NB4 (cell line): ENCODE measurements at regions not wholly inside any gene's neighbourhood (a gene's known extent, or its start where the extent isn't known, plus 50 kb on each side); places are given as distances from the start of the nearest gene placed in this dataset.

Source experiments
- DNase-seq: peaks from one replicate; pipeline ENCODE4 v3.0.0; 2010; ENCODE audit warnings: low read depth
- H3K4me3 ChIP-seq: one replicate; pipeline ENCODE4 v1.5.1; 2011; ENCODE audit warnings: mild to moderate bottlenecking, low read depth, low read length, moderate library complexity
- CTCF ChIP-seq: IDR thresholded peaks from one replicate; pipeline ENCODE4 v1.5.1; 2012; ENCODE audit warnings: low read depth, low read length
- MAX ChIP-seq: IDR thresholded peaks from 2 replicates; pipeline ENCODE4 v1.6.1; 2011; ENCODE audit warnings: low read depth, low read length
- MYC ChIP-seq: IDR thresholded peaks from 2 replicates; pipeline ENCODE4 v1.6.1; 2011; ENCODE audit warnings: low read depth, low read length
- POLR2A ChIP-seq: IDR thresholded peaks from 2 replicates; pipeline ENCODE4 v1.6.1; 2011; ENCODE audit warnings: mild to moderate bottlenecking; ENCODE audit not compliant: insufficient read length; ENCODE audit errors: extremely low read depth

GRCh38 chr5:2370626-2371418, 380.7 kb downstream of the IRX2 start:
- TF ChIP-seq MYC: no peak
- TF ChIP-seq MAX: no peak
- TF ChIP-seq CTCF: no peak
- no peak for TF ChIP-seq POLR2A
- no peak overlapping the region for H3K4me3 ChIP-seq
- DNase-seq: no peak

- H3K4me3 ChIP-seq: no peak overlapping the region
- no peak for TF ChIP-seq MYC
- TF ChIP-seq CTCF: no peak
- no peak for TF ChIP-seq POLR2A
- no peak for TF ChIP-seq MAX
- DNase-seq: no peak
Observed at GRCh38 chr5:2369178-2369577, 382.3 kb downstream of the IRX2 start.

- DNase-seq: no peak
- TF ChIP-seq POLR2A (no peak), MAX (no peak), MYC (no peak), CTCF (no peak)
Observed at GRCh38 chr5:2366816-2367215, 384.7 kb downstream of the IRX2 start.

GRCh38 chr5:2357309-2357708, 394.2 kb downstream of the IRX2 start:
- H3K4me3 ChIP-seq: no peak overlapping the region
- 0 out of 2 replicates have a peak, but pooled peaks have one; percentile 15 for TF ChIP-seq MYC
- TF ChIP-seq CTCF: no peak
- no peak for TF ChIP-seq POLR2A
- peak; percentile 21; the same call in 1 of the 2 replicates for TF ChIP-seq MAX
- peak; percentile 58 for DNase-seq

More at GRCh38 chr5:2366816-2367215, 384.7 kb downstream of the IRX2 start:
- no peak overlapping the region for H3K4me3 ChIP-seq

GRCh38 chr5:2355859-2356258, 395.6 kb downstream of the IRX2 start:
- no peak for DNase-seq
- TF ChIP-seq MYC: no peak
- no peak for TF ChIP-seq MAX
- no peak for TF ChIP-seq CTCF
- TF ChIP-seq POLR2A: no peak
- H3K4me3 ChIP-seq: no peak overlapping the region

GRCh38 chr5:2353871-2354440, 397.5 kb downstream of the IRX2 start:
- DNase-seq: no peak
- no peak overlapping the region for H3K4me3 ChIP-seq
- TF ChIP-seq MYC (no peak), MAX (no peak), CTCF (no peak), POLR2A (no peak)
